DND-41 (cell line): ENCODE measurements at regions not wholly inside any gene's neighbourhood (a gene's known extent, or its start where the extent isn't known, plus 50 kb on each side); places are given as distances from the start of the nearest gene placed in this dataset.

ENCODE experiments used
- EZH2 ChIP-seq: IDR thresholded peaks from 3 replicates; pipeline ENCODE4 v1.6.1; 2012; ENCODE audit warnings: borderline replicate concordance, low read depth, mild to moderate bottlenecking, moderate library complexity, low read length, inconsistent platforms; ENCODE audit not compliant: severe bottlenecking
- TF ChIP-seq, protein P1 (sequence below): IDR thresholded peaks from 2 replicates; pipeline ENCODE4 v1.5.1; 2012; ENCODE audit warnings: borderline replicate concordance, low read length, moderate library complexity, mild to moderate bottlenecking; ENCODE audit not compliant: poor library complexity, severe bottlenecking; ENCODE audit errors: extremely low read depth

DNA sequence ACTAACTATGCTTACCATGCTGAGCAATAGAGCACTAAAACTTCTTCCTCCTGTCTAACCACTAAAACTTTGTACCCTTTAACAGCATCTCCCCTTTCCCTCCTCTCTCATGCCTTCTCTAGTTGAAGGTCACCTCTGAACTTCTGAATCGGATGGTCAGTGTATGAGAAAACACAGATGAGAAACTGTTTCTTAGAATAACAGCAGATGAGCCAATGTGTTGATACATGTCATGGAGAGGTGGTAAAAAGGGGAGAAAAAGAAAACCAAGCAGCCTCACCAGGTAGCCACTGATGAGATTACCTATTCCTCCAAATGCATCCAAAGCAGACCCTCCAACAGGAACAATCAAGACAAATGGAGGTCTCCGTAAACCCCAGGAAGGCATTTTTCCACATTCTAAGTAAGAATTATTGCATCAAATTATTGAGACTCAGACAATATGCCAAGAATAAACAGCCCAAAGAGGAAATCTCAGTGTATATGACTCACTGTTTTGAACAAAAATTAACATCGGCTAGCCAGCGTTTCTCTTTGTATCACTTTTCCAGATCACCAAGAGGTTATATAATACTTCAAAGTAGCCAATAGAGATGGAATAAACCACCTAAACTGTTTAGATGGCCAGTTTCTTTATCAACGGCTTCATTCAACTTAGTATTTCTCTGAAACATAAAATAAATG lies 793.3 kb upstream of the SOX9 start:
- TF ChIP-seq, protein P1, sequence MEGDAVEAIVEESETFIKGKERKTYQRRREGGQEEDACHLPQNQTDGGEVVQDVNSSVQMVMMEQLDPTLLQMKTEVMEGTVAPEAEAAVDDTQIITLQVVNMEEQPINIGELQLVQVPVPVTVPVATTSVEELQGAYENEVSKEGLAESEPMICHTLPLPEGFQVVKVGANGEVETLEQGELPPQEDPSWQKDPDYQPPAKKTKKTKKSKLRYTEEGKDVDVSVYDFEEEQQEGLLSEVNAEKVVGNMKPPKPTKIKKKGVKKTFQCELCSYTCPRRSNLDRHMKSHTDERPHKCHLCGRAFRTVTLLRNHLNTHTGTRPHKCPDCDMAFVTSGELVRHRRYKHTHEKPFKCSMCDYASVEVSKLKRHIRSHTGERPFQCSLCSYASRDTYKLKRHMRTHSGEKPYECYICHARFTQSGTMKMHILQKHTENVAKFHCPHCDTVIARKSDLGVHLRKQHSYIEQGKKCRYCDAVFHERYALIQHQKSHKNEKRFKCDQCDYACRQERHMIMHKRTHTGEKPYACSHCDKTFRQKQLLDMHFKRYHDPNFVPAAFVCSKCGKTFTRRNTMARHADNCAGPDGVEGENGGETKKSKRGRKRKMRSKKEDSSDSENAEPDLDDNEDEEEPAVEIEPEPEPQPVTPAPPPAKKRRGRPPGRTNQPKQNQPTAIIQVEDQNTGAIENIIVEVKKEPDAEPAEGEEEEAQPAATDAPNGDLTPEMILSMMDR = no peak
- TF ChIP-seq EZH2 = no peak
